ENCODE measurements at regions not wholly inside any gene's neighbourhood (a gene's known extent, or its start where the extent isn't known, plus 50 kb on each side); places are given as distances from the start of the nearest gene placed in this dataset.

DNA sequence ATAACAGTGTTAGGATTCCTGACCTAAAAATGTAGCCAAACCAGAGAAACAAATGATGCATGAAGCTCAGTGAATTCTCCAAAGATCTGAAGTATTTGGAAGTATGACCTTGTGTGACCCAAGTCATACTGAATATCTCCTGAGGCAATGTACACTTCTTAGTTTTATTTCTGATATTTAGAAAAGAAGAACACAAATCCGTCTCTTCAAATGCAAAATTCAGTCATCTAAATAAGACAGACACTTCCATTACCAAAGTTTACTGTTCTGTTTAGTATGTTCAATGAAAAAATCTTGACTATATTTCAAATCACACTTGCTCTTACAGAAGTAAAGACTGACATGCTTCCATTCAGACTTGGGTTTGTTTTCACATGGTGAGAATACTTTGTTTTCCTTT, 495.7 kb downstream of the RIT2 start:
- TF ChIP-seq EZH2 (IDR thresholded peaks at IDR 0.05; ENCODE audit: insufficient read depth, poor library complexity, severe bottlenecking) (no peak), EZH2phosphoT487 (IDR thresholded peaks at IDR 0.05; ENCODE audit: insufficient read depth, low read depth) (no peak)
